B cell (primary cell): ENCODE measurements at regions not wholly inside any gene's neighbourhood (a gene's known extent, or its start where the extent isn't known, plus 50 kb on each side); places are given as distances from the start of the nearest gene placed in this dataset.

Experiments used
- ATAC-seq: fragments of 200-7000 bp; cut with Tn5 transposase; one replicate; pipeline ENCODE4 v1.10.0; 2021; ENCODE audit warnings: low read depth, mild to moderate bottlenecking, moderate number of reproducible peaks, moderate library complexity
- CTCF ChIA-PET: fragments of 350-600 bp; sonication (Branson Sonifier 250); formaldehyde crosslinking; loops from one replicate; lab custom pipeline; 2021; ENCODE audit warnings: antibody characterized with exemption, inconsistent platforms; lab: Charles Lee
- POLR2A ChIA-PET: fragments of 350-600 bp; sonication (Branson Sonifier 250); formaldehyde crosslinking; loops from one replicate; lab custom pipeline; 2021; ENCODE audit warnings: antibody characterized with exemption; lab: Charles Lee
- DNase-seq: peaks from one replicate; pipeline ENCODE4 v3.0.0; 2013
- H2AFZ ChIP-seq: 2 replicates; pipeline ENCODE4 v1.6.1; 2012; ENCODE audit warnings: mild to moderate bottlenecking, low read depth, low read length; ENCODE audit not compliant: insufficient read depth, poor library complexity, severe bottlenecking
- H3K27ac ChIP-seq, 2 donors: 1 replicate in 1 of 2; 2 replicates in 1 of 2; pipeline ENCODE4 v1.5.1; 2012 to 2013; ENCODE audit warnings: low read length in 2 of 2, mild to moderate bottlenecking in 2 of 2, moderate library complexity in 1 of 2
- H3K27me3 ChIP-seq, 4 experiments: fragments of 200-600 bp in 1 of 4; sonication (generic) in 1 of 4; replicated peaks in 1 of 4; 1 replicate in 2 of 4; 2 replicates in 2 of 4; pipeline versions ENCODE4 v1.6.1 to v1.7.0; 2013 to 2016; ENCODE audit warnings: low read length in 3 of 4, mild to moderate bottlenecking in 2 of 4, mixed read lengths in 1 of 4, moderate library complexity in 1 of 4; ENCODE audit not compliant: insufficient read depth in 4 of 4, control insufficient read depth in 3 of 4; ENCODE audit errors: control extremely low read depth in 1 of 4
- H3K36me3 ChIP-seq, 2 experiments: replicated peaks in 1 of 2; 1 replicate in 1 of 2; 2 replicates in 1 of 2; pipeline versions ENCODE4 v1.6.1 to v1.7.1; 2013; ENCODE audit warnings: low read length in 1 of 2; ENCODE audit not compliant: insufficient read depth in 2 of 2, control insufficient read depth in 1 of 2; ENCODE audit errors: control extremely low read depth in 1 of 2, extremely low read depth in 1 of 2
- H3K4me1 ChIP-seq, 2 donors: fragments of 200-600 bp in 1 of 2; sonication (generic) in 1 of 2; 1 replicate in 1 of 2; 2 replicates in 1 of 2; pipeline versions ENCODE4 v1.5.1 to v1.6.1; 2013 to 2017; ENCODE audit warnings: low read length in 2 of 2; ENCODE audit not compliant: control insufficient read depth in 2 of 2, insufficient read depth in 2 of 2
- H3K4me2 ChIP-seq: replicated peaks from 2 replicates; pipeline ENCODE3; 2012; ENCODE audit warnings: mild to moderate bottlenecking, low read depth, low read length; ENCODE audit not compliant: poor library complexity, severe bottlenecking
- H3K4me3 ChIP-seq, 5 experiments: fragments of 200-600 bp in 1 of 5; sonication (generic) in 1 of 5; 1 replicate in 3 of 5; 2 replicates in 2 of 5; pipeline versions ENCODE4 v1.5.1 to v1.7.0; 2011 to 2016; ENCODE audit warnings: low read length in 4 of 5, mild to moderate bottlenecking in 4 of 5, low read depth in 2 of 5, control low read depth in 1 of 5, moderate library complexity in 1 of 5; ENCODE audit not compliant: insufficient read depth in 1 of 5; ENCODE audit errors: control extremely low read depth in 1 of 5, extremely low read depth in 1 of 5
- H3K79me2 ChIP-seq: fragments of 200-600 bp; sonication (generic); one replicate; pipeline ENCODE4 v1.6.0; 2016; ENCODE audit warnings: low read length; ENCODE audit not compliant: control insufficient read depth, insufficient read depth
- H3K9ac ChIP-seq: fragments of 200-600 bp; sonication (generic); 2 replicates; pipeline ENCODE4 v1.6.1; 2017; ENCODE audit warnings: mild to moderate bottlenecking, low read length, moderate library complexity
- H3K9me3 ChIP-seq, 3 donors: one replicate each; pipeline versions ENCODE4 v1.6.1 to v1.7.1; 2013; ENCODE audit warnings: low read length in 2 of 3; ENCODE audit not compliant: control insufficient read depth in 2 of 3, insufficient read depth in 1 of 3; ENCODE audit errors: control extremely low read depth in 1 of 3
- H4K20me1 ChIP-seq: 2 replicates; pipeline ENCODE4 v1.6.0; 2012; ENCODE audit warnings: mild to moderate bottlenecking, low read length; ENCODE audit not compliant: insufficient read depth, control insufficient read depth, poor library complexity, severe bottlenecking
- H3K27ac Mint-ChIP-seq: one replicate; pipeline ENCODE4 v1.8.0; 2021; ENCODE audit warnings: mixed read lengths
- H3K27me3 Mint-ChIP-seq: one replicate; pipeline ENCODE4 v1.8.0; 2021; ENCODE audit warnings: mixed read lengths
- H3K4me1 Mint-ChIP-seq: one replicate; pipeline ENCODE4 v1.8.0; 2021; ENCODE audit warnings: mixed read lengths
- H3K4me3 Mint-ChIP-seq: one replicate; pipeline ENCODE4 v1.8.0; 2021; ENCODE audit warnings: mixed read lengths
- H3K9me3 Mint-ChIP-seq: one replicate; pipeline ENCODE4 v1.8.0; 2022; ENCODE audit warnings: mixed read lengths; ENCODE audit not compliant: insufficient read depth
- EZH2 ChIP-seq: IDR thresholded peaks from 2 replicates; pipeline ENCODE4 v1.6.1; 2012; ENCODE audit warnings: borderline replicate concordance, low read depth, mild to moderate bottlenecking, moderate library complexity, low read length; ENCODE audit not compliant: insufficient read depth, poor library complexity, severe bottlenecking
- WGBS: methylation state at CpG from one replicate; pipeline ENCODE4 v1.1.5; 2013; ENCODE audit warnings: missing lambda C conversion rate; ENCODE audit not compliant: insufficient coverage; 5-methylcytosine and 5-hydroxymethylcytosine counted together
- intact Hi-C: fragments of 100-400 bp; cut with micrococcal nuclease; formaldehyde crosslinking; loops from one replicate; pipeline ENCODE4 v1.10.0; 2022
- TF ChIP-seq, protein P1 (sequence below): fragments of 200-600 bp; IDR thresholded peaks from one replicate; pipeline ENCODE4 v1.8.0; 2022; ENCODE audit warnings: antibody characterized with exemption, mild to moderate bottlenecking

DNA sequence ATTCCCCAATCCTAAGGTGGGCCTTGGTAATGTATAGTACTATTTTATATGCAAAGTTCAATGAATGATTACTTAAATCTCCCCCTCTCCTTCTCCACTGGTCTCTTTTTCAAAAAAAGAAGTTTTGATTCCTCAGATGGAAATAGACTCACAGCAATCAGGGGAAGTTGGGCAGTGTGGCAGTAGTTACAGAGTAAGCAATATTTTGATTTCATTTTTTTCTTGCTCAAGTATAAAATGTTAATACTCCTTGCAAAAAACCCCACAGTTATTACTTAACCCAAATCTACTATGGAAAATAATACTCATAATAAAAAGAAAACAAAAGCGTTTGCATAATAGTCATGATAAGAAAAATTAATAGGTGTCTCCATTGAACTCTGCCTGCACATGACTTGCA is 56.9 kb upstream of the CXCL8 start:
- H3K27ac Mint-ChIP-seq, result no peak overlapping the region
- no peak overlapping the region for H3K27ac ChIP-seq
- peaks cover 9% of the 10 kb centered on the region for H3K27me3 Mint-ChIP-seq
- intact Hi-C loops, result no loop called here
- H3K4me1 ChIP-seq, result no peaks in the 10 kb centered on the region
- no peak overlapping the region for H2AFZ ChIP-seq
- no peaks in the 10 kb centered on the region for H3K4me1 Mint-ChIP-seq
- TF ChIP-seq, protein P1, sequence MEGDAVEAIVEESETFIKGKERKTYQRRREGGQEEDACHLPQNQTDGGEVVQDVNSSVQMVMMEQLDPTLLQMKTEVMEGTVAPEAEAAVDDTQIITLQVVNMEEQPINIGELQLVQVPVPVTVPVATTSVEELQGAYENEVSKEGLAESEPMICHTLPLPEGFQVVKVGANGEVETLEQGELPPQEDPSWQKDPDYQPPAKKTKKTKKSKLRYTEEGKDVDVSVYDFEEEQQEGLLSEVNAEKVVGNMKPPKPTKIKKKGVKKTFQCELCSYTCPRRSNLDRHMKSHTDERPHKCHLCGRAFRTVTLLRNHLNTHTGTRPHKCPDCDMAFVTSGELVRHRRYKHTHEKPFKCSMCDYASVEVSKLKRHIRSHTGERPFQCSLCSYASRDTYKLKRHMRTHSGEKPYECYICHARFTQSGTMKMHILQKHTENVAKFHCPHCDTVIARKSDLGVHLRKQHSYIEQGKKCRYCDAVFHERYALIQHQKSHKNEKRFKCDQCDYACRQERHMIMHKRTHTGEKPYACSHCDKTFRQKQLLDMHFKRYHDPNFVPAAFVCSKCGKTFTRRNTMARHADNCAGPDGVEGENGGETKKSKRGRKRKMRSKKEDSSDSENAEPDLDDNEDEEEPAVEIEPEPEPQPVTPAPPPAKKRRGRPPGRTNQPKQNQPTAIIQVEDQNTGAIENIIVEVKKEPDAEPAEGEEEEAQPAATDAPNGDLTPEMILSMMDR, result no peak
- no peak for TF ChIP-seq EZH2
- no peaks in the 10 kb centered on the region for H3K9me3 ChIP-seq
- ChIA-PET POLR2A (no interaction called here), CTCF (no interaction called here)
- H3K36me3 ChIP-seq, result no peaks in the 10 kb centered on the region
- WGBS, result no CpG with 5 or more reads among the region's 1 CpG
- H3K9me3 Mint-ChIP-seq, result no peaks in the 10 kb centered on the region
- no peak overlapping the region for H3K9ac ChIP-seq
- H4K20me1 ChIP-seq, result no peaks in the 10 kb centered on the region
- DNase-seq, result no peak
- H3K4me3 Mint-ChIP-seq, result no peak overlapping the region
- no peak overlapping the region for H3K4me3 ChIP-seq
- no peaks in the 10 kb centered on the region for H3K79me2 ChIP-seq
- ATAC-seq, result no peak
- H3K27me3 ChIP-seq, result no peaks in the 10 kb centered on the region
- H3K4me2 ChIP-seq, result no peak overlapping the region

DNA sequence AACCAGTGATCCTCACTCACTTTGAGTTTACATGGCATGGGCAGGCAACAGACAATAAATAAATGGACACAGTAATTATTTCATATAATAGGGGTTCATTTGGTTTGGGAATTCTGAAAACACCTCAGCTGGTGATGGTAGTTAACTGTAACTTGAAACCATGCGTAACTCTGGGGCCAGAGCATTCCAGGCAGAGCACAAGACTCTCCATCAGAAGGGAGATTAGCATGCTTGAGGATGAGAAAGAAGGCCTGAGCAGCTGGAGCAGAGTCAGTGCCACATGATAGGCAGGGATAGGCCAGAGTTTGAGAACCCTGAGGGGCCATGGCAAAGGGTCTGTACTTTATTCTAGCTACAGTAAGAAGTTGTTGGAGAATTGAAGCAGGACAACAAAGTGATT is 56.3 kb upstream of the CXCL8 start:
- TF ChIP-seq EZH2, result no peak
- TF ChIP-seq, protein P1, result no peak
- ATAC-seq (no peak), DNase-seq (no peak)
- peaks cover 9% of the 10 kb centered on the region for H3K27me3 Mint-ChIP-seq
- no peak overlapping the region for H3K4me3 Mint-ChIP-seq
- H3K4me1 Mint-ChIP-seq, result no peaks in the 10 kb centered on the region
- ChIA-PET POLR2A (no interaction called here), CTCF (no interaction called here)
- Histone ChIP-seq H2AFZ (no peak overlapping the region), H4K20me1 (no peaks in the 10 kb centered on the region), H3K27me3 (no peaks in the 10 kb centered on the region), H3K9ac (no peak overlapping the region), H3K4me2 (no peak overlapping the region), H3K4me3 (no peak overlapping the region), H3K4me1 (no peaks in the 10 kb centered on the region), H3K79me2 (no peaks in the 10 kb centered on the region), H3K9me3 (no peaks in the 10 kb centered on the region), H3K27ac (no peak overlapping the region), H3K36me3 (no peaks in the 10 kb centered on the region)
- intact Hi-C loops, result no loop called here
- no peaks in the 10 kb centered on the region for H3K9me3 Mint-ChIP-seq
- H3K27ac Mint-ChIP-seq, result no peak overlapping the region
- 0% methylated on average over 1 of the region's 1 CpG for WGBS
